ENCODE measurements at regions not wholly inside any gene's neighbourhood (a gene's known extent, or its start where the extent isn't known, plus 50 kb on each side); places are given as distances from the start of the nearest gene placed in this dataset.

- TF ChIP-seq, protein P1, sequence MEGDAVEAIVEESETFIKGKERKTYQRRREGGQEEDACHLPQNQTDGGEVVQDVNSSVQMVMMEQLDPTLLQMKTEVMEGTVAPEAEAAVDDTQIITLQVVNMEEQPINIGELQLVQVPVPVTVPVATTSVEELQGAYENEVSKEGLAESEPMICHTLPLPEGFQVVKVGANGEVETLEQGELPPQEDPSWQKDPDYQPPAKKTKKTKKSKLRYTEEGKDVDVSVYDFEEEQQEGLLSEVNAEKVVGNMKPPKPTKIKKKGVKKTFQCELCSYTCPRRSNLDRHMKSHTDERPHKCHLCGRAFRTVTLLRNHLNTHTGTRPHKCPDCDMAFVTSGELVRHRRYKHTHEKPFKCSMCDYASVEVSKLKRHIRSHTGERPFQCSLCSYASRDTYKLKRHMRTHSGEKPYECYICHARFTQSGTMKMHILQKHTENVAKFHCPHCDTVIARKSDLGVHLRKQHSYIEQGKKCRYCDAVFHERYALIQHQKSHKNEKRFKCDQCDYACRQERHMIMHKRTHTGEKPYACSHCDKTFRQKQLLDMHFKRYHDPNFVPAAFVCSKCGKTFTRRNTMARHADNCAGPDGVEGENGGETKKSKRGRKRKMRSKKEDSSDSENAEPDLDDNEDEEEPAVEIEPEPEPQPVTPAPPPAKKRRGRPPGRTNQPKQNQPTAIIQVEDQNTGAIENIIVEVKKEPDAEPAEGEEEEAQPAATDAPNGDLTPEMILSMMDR (IDR thresholded peaks at IDR 0.05; ENCODE audit: insufficient read depth, low read length) = no peak
- TF ChIP-seq REST (IDR thresholded peaks at IDR 0.05; ENCODE audit: insufficient replicate concordance, low read depth) (no peak), POLR2AphosphoS5 (IDR thresholded peaks at IDR 0.05; ENCODE audit: low read depth) (no peak), SPI1 (IDR thresholded peaks at IDR 0.05; ENCODE audit: borderline replicate concordance, low read depth) (no peak)
These were observed 502.1 kb downstream of the DHX35 start for GRCh38 chr20:39464238-39464637.
